HCT116 (cell line): ENCODE measurements at regions not wholly inside any gene's neighbourhood (a gene's known extent, or its start where the extent isn't known, plus 50 kb on each side); places are given as distances from the start of the nearest gene placed in this dataset.

Experiments
- POLR2A ChIP-seq: IDR thresholded peaks from 2 replicates; pipeline ENCODE4 v1.7.0; 2011; ENCODE audit warnings: borderline replicate concordance; ENCODE audit not compliant: insufficient read depth, insufficient read length; ENCODE audit errors: extremely low read depth
- POLR2AphosphoS5 ChIP-seq: IDR thresholded peaks from 2 replicates; pipeline ENCODE4 v1.6.1; 2011; ENCODE audit warnings: mild to moderate bottlenecking, low read depth, low read length, moderate library complexity
- ZNF274 ChIP-seq: fragments of 200-500 bp; sonication (Bioruptor generic); IDR thresholded peaks from 2 replicates; pipeline ENCODE4 v1.6.1; 2014; ENCODE audit warnings: mild to moderate bottlenecking, low read depth, low read length, inconsistent platforms
- TF ChIP-seq, protein P1 (sequence below), 3 experiments: fragments of 200-600 bp in 1 of 3; sonication (generic) in 1 of 3; IDR thresholded peaks in 2 of 3; conservative IDR thresholded peaks in 1 of 3; 2 replicates each; pipeline ENCODE4 v1.5.1; 2012 to 2017; ENCODE audit warnings: low read depth in 2 of 3, low read length in 2 of 3, antibody characterized with exemption in 1 of 3, borderline replicate concordance in 1 of 3, control low read depth in 1 of 3, mild to moderate bottlenecking in 1 of 3, mixed read lengths in 1 of 3, mixed run types in 1 of 3, moderate library complexity in 1 of 3; ENCODE audit not compliant: insufficient read depth in 1 of 3

DNA sequence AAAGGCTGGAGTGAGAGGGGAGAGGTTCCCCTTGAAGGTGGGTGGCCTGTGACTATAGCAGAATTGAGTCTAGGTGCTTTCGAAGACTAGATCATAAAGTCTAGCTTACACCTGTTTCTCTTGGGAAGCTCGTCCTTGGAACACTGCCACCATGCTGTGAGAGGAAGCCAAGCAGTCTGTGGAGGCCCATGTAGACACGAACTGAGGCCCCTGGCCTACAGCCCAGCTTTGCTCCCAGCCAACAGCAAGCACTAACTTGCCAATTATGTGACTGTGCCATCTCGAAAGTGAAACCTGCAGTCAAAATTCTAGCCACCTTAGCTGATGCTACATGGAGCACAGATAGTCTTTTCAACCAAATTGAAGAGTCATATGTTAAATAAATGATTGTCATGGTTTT lies 190.5 kb upstream of the NECTIN3 start:
- TF ChIP-seq, protein P1, sequence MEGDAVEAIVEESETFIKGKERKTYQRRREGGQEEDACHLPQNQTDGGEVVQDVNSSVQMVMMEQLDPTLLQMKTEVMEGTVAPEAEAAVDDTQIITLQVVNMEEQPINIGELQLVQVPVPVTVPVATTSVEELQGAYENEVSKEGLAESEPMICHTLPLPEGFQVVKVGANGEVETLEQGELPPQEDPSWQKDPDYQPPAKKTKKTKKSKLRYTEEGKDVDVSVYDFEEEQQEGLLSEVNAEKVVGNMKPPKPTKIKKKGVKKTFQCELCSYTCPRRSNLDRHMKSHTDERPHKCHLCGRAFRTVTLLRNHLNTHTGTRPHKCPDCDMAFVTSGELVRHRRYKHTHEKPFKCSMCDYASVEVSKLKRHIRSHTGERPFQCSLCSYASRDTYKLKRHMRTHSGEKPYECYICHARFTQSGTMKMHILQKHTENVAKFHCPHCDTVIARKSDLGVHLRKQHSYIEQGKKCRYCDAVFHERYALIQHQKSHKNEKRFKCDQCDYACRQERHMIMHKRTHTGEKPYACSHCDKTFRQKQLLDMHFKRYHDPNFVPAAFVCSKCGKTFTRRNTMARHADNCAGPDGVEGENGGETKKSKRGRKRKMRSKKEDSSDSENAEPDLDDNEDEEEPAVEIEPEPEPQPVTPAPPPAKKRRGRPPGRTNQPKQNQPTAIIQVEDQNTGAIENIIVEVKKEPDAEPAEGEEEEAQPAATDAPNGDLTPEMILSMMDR (IDR thresholded peaks at IDR 0.05 in 2 of 3, conservative IDR thresholded peaks at IDR 0.05 in 1 of 3; ENCODE audit: borderline replicate concordance in 1 of 3, insufficient read depth in 1 of 3, low read depth in 2 of 3, low read length in 2 of 3), result peak in 2 of 3 experiments; percentile 40 to 53; a peak in 4 of 6 replicates
- TF ChIP-seq POLR2A, result no peak
- TF ChIP-seq POLR2AphosphoS5, result no peak
- TF ChIP-seq ZNF274, result no peak
